Kidney glomerular epithelial cell (primary cell): ENCODE measurements at regions not wholly inside any gene's neighbourhood (a gene's known extent, or its start where the extent isn't known, plus 50 kb on each side); places are given as distances from the start of the nearest gene placed in this dataset.

Experiments
- DNase-seq: peaks from one replicate; lab custom pipeline; 2025; lab: John Stamatoyannopoulos, UW

DNA sequence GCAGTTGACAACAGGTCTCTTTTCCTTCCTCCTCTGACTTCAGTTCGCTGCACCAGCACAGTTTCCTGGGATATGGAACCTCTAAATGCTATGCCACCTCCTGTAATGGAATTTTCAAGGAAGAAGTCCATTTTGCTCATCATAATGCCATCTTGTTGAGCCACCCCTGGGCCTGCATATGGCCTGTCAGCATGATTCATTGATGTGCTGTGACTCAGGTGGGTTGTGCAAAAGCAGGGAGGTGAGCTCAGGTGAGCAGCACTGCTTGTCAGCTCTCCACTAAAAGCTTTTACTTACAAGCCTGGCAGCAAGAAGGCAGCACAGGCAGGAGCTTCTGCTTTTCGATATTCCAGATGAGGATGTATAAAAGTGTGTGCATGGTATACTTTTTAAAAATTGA lies 247.1 kb upstream of the LMCD1 start:
- DNase-seq = no peak

DNA sequence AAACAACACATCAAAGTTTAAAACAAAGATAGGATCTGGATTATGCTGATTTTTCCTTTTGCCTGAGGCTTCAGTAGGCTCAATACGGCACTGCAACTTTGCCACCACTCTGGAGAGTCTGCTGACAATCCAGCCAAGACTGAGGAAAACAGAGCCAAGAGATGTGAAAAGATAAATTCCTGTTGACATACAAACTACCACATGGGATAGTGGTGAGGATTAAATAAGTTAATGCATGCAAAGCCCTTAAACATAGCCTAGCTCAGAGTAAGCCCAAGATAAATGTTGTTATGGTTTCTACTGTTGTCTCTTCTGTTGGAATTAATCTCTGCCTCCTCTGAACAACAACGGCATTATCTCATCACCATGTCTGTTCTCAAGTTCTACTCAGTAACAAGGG lies 245.9 kb upstream of the LMCD1 start:
- no peak for DNase-seq

DNA sequence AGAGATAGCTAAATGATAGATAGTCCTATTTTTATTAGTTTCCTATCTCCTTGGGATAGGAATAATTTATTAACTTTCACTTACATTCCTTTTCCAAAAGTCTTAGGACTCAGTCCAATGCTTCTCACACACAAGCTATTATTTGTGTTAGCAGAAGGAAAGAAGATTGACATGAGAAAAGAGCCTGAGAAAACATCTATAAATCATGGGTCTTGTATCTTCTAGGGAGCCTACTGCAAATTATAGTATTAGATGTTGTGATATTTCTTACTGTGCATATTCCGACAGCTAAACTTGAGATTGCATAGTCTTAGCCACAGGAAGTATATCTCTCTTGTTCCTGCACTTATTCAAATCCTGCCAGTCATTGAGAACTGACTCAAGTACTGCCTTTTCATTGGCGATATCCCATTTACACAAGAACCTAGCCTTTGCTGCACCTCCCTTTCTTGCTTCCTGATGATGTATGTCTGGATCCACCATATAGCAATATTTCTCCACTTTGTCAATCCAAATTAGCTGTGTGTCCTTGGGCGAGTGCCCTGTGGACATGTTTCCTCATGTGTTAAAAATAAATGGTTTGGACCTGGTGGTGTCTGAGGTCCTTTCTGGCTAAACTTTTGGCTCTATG lies 245.1 kb upstream of the LMCD1 start:
- no peak for DNase-seq

DNA sequence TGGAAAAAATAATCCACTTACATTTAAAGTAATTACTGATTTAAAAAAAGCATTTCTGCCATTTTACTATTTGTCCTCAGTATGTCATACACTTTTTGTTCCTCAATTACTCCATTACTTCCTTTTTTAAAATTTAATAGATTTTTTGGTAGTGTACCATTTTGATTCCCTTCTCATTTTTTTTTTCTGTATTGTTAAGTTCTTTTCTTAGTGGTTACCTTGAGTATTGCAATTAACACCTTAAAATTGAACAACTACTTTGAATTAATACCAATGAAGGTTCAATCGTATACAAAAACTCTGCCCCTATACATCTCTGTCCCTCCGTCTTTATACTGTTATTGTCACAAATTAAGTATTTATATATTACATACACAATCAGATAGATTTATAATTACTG lies 240.6 kb upstream of the LMCD1 start:
- no peak for DNase-seq

DNA sequence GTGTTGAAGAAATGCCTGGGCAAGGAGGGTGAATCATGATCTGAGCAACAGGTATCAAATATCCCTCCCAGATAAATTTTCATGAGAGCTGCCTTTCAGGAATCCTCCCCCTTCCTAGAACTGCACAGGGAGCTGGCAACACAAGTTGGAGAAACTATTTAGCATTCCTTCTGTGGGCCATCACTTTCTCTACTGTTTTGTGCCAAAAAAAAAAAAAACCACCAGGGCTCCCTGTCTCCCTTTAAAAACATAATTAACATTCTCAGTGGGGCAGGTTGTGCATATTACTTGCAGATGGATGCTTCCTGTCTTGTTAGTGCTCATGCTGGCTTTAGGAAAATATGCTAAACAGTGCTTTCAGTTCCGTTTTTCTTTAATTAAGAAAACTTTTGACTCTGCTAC lies 234.9 kb upstream of the LMCD1 start:
- DNase-seq = peak; percentile 29

DNA sequence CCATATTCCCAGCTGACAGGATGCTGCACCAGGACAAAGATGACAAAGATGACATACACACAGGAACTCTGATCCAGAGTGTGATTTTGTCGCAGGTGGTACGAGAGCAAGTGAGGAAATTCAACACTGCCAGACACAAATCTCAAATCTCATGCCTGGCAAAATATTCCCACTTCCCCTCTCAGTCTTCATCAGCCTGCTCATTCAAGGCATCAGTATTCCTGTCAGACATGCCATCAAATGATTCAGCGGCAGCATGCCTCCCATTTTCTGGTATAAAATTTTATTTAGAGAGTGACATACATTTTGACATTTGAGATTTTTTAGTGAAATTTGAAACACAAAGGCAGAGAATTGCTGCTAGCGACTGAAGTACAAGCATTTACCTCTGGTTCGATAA lies 228.1 kb upstream of the LMCD1 start:
- DNase-seq = no peak

DNA sequence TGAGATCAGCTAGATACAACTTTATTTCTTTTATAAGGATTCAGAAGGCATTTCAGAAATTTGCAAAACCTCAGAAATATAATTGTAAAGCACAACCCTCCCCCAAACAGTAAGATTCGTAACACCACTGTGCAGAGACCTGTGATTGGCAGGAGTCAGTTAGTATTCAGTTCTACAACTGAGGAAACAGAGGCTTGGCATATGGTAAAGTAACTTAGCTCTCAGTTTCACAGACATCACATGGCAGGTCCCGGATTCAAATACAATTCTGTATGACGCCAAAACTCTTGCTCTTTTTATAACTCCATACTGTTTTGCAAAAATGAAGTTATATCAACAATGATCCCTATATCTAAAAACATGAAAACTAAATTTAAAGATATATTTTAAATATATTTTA lies 225.6 kb upstream of the LMCD1 start:
- no peak for DNase-seq

DNA sequence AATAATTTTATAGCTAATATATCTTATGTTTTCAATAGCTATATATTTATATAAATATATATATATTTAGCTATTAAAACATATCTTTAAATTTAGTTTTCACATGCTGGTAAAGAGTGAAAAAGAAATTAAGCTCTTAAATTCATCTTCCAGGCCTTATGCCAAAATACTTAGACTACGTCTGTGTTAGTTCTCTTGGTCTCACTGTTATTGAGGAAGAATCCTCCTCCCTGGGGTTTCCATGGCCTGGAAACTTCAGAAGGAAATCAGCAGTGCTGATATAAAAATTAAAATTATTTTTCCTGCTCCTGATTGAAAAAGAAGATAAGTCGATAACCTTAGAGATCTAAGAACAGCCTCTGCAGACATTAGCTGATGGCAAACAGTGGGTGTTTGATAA lies 225.1 kb upstream of the LMCD1 start:
- DNase-seq = no peak

DNA sequence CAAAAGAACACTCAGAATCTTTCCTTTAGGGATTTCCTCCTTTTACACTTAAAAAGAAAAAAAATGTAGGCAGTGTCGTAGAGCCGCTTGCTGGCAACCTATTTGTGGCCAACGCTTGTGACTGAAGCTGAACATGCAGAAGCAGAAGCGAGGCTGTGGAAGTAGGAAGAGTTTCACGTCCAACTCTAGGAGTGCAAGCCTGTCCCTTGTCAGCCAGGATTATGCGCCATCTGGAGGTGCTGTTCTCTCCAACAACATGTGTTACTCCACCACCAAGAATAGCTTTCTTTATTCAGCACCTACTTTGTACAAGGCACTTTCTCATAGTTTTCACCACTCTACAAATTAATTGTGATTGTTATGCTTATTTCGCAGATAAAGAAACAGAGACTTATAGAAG lies 223.2 kb upstream of the LMCD1 start:
- DNase-seq = no peak

DNA sequence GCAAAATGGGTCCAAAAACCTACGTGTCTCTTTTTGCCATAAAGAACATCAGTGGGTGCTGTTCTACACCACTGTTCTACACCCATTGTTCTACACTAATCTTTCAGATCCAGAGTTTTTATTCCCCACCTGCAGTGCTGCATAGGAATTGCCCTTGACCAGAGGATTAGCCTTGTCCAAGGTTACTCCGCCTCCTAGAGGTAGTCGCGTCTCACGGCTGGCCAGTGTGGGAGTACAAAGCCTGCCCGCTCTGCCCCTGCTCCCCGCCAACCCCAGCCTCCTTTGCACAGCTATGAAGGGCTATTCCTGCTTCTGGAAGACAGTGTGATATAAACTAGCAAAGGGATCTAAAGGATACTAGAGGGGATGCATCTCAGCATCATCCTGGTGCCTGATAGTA lies 222.1 kb upstream of the LMCD1 start:
- no peak for DNase-seq

DNA sequence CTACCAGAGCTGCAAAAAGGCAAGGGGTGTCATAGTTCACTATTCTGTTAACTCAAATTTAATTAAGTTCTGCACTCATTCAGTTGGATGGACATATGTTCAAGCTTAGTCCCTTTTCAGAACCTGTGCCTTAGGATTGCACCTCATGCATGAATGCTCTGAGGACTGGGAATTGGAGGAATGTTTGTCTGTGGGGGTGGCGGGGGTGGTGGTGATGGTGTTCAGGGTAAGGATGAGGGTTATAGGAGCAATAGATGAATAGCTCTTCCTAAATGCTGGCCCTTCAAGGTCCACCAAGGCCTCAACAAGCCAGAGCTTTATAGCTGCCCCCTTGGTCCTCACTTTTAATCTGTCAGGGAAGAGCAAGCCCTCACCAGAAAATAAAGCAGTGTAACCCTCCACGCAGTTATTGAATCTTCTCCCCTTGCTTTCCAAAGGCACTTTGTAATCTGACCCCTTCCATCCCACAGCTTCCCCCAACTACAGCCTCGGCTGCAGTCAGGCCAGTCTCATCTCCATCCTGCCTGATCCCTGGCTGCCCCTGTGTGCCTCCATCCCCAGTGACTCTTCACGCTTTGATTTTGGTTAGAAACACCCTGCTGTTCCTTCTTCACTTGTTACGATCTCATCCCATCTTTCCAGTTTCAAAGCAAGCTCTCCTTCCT lies 221.6 kb upstream of the LMCD1 start:
- no peak for DNase-seq

DNA sequence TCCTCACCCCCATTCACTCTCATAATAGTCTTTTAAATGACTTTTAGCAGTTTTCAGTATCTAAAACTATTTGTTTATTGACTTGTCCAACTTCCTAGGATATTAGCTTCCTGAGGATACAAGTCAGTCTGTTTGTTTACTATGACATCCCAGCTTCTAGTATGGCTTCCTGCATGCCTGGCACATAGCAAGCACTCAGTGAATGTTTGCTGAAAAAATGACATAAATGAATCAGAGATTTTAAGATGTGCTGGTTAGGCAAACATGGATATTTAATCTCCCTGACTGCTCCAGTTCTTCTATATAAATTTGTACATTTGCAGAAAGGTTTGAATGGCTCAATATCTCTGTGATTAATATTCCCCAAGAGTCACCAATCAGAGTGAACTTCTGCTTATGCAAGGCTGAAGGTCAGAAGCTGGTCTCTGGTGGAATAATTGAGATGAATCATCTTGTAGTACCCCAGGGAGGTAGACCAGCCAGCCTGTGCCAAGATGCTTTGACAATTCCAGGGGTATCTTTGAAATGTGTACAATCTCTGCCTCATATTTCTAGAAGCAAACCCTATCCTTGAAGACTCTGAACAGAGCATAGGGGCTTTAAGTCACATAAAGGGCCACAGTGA lies 219.0 kb upstream of the LMCD1 start:
- no peak for DNase-seq

DNA sequence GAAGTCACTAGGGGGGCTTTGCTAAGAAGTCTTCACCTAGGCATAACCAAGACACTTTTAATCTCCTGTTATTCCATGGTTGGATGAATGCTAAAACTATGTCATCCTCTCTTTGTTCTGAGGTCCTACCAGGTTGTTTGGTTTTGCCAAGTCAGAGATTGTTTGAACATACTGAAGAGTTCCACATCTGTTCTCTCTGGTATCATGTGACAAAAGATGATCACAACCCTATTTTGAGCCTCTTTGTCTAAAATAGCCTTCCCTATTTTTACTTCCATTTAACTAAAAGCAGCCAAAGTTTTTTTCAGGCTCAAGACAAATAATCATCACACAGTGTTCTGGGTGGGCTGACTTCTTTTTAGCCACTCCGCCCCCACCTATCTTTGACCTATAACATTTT lies 218.4 kb upstream of the LMCD1 start:
- no peak for DNase-seq

DNA sequence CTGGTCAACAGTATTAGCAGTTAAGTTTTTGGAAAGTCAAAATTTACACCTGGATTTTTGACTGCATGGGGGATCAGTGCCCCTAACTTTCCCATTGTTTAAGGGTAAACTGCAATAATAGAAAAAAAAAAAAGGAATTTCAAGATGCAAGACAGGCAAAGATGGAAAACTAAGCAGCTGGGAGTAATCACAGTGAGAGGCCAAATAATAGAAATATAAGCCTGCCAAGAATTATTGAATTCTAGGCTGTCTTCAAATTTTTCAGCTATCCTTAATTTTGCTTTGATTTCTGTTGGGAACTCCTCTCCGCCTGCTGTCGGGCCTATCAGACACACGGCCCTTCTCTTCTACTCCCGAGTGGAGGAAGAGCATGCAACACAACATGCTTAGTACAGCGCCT lies 215.5 kb upstream of the LMCD1 start:
- DNase-seq = no peak

DNA sequence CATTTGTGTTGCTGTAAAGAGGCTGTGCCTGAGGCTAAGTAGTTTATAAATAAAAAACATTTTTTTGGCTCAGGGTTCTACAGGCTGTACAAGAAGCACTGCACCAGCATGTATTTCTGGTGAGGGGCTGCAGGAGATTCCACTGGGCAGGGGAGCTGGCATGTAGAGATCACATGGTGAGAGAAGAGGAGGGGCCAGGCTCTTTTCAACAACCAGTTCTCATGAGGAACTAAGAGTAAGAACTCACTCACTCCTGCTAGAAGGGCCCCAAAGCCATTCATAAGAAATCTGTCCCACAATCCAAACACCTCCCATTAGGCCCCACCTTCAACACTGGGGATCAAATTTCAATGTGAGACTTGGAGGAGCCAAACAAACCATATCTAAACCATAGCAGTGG lies 214.9 kb upstream of the LMCD1 start:
- DNase-seq = no peak

DNA sequence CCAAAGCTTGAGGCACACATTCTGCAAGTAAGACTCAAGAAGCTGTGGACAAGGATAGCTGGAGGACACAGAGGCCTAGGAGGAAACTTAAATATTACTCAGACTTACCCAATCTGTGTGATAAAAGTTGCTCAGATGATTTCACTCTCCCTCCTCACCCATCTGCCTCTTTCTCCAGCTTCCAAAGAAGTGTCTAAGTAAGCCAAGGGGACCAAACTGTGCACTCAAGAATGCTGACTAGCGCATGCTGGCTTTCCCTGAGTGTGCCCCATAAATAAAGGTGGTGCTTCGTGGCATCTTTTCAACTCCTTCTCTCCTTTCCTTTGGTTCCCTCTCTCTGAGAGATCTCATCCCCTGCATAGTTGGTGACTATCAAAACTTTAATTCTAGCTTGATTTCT lies 211.0 kb upstream of the LMCD1 start:
- DNase-seq = no peak

DNA sequence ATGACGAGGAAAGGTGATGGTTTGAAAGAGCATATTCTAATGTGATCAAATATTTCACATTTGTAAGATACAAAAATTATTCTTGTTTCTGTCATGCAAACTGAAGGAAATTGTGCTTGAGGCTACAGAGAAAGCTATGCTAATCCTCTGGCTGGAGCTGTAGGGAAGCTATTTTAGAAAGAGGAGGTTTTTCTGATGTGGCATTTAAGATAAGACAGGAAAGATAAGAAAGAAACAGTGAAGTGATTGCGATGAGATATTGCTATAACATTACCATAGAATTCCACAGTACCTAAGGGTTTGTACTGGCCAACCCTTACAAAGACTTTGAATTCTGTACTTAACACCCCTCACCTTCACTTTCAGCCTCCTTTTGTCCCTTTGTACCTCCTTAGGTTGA lies 205.2 kb upstream of the LMCD1 start:
- no peak for DNase-seq

DNA sequence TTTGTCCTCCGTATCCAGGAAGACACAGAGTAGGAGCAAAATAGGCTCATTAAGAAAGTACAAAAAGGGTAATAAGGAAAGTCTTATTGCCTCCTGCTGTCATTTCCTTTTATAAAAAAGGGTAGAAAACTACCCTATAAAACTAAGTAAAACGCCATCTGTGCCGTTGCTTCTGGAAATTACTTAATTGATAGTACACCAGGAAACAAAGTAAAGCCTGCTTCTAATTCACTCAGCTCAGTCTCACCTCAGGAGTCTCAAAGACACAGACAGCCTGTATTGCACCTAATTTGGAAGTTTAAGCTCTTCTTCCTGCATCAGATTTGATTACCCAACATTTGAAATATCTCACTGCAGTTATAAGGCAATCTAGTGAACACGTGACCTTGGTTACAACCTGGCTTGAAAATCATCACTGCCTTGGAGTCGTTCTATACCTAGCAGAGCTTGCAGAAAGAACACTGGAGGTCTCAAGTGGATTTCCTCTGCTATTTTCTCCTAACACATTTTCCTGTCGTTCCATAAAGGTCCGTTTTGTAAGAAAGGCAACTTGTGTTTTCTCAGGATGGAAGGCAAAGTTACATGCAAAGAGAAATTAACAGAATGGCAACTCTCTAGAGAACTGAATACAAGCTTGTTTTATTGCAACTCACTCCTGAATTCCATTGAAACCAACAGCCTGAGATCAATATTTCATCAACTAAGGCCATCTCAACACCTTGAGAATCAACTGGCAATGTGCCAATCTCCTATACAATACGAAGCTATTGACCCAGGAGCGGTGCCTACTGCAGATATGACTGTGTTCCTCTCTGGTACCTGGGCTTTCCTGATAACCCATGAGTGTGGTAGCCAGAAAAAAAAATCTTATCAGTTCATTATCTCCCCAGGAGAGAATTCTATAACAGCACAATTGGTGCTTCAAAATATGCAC lies 203.3 kb upstream of the LMCD1 start:
- no peak for DNase-seq

DNA sequence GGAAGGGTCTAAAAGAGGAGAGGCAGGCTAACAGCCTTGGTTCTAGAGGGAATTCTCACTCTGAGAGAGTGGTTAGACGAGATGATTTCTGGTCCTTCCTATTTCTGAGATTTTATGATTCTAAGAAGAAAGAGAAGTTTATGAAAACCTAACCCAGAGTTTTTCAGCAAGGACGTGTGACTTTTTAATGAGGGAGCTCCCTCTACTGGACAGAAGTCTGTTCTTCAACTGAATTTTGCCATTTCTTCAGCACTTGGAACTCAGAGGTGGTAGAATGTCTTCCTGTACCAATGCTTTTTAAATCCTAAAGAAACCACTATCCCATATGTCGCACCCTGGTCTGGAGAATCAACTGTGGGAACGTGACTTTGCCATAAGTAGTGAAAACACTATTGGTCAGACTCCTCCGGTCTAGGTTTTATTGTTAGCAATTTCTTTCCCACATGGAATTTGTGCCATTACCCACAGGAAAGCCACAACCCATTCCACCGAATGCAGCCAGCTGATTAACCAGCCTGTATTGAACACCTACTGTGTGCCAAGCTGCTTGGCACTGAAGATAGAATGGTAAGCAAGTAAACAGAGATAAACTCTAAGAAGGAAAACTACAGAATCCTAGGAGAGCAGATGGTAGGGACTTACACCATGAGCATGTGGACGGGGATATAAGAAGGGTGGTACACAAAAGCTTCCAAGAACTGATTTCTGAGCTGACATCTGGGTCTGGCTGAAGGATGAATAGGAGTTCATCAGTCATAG lies 199.5 kb upstream of the LMCD1 start:
- DNase-seq = peak; percentile 62

DNA sequence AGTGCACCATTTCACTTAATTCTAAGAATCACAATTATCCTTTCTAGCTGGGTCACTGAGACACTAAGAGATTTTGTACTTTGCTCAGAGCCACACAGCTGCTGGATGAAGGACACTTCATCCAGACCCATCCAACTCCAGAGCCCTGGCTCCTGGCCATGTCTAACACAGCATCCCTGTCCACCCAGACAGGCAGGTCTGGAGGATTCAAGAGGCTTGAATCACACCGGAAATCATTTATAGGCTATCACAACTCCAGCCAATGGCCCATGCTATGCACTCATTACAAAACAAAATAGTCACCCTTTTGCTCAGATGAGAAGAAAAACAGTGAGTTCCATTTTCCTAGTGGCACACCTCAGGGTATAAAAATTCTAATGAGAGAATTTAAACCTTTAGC lies 198.2 kb upstream of the LMCD1 start:
- DNase-seq = peak; percentile 53

DNA sequence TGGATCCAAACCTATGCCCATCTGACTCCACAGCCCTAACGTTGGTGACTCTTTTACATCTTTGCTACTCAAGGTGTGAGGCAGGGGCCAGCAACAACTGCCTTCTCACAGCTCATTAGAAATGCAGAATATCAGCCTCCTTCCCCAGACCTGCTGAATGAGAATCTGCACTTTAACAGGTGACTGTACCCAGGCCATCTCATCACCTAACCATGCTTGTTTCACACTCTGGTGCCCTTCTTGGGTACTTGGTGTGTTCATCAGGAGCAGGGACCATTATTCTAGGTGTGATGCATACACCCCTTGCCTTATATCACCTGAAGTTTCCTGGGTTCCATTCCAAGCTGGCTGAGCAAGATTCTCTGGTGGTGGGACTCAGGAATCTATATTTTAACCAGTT lies 196.3 kb upstream of the LMCD1 start:
- DNase-seq = no peak

DNA sequence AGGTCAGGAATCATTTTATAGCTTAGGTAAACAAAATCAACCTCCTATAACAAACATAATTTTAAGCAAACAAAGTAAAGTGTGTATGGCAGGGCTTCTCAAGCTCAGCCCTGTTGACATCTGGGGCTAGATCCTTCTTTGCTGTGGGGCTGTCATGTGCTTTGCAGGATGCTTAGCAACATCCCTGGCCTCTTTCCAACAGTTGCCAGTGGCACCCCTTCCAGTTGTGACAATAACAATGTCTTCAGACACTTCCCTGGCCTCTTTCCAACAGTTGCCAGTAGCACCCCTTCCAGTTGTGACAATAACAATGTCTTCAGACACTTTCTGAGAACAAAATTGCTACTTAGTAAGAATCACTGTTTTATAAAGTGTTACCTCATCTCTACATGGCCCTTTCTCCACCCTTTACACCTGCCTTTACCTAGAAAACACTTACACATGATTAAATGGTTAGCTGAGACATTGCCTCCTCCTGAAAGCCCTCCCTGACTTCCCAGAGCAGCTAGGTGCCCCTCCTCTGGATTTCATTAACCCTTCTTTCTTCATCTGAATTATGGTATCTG lies 194.0 kb upstream of the LMCD1 start:
- no peak for DNase-seq
